GM23338 (cell line): ENCODE measurements at regions not wholly inside any gene's neighbourhood (a gene's known extent, or its start where the extent isn't known, plus 50 kb on each side); places are given as distances from the start of the nearest gene placed in this dataset.

Source experiments
- ATAC-seq: fragments of 200-7000 bp; cut with Tn5 transposase; 3 replicates; pipeline ENCODE4 v1.9.1; 2020
- DNase-seq: peaks from one replicate; pipeline ENCODE4 v3.0.0-alpha.2; 2015; ENCODE audit warnings: low spot score
- H2AFZ ChIP-seq: fragments of 200-600 bp; sonication (generic); 2 replicates; pipeline ENCODE4 v1.8.0; 2016; ENCODE audit warnings: antibody characterized with exemption, mild to moderate bottlenecking, moderate library complexity
- H3F3A ChIP-seq: fragments of 200-600 bp; sonication (generic); replicated peaks from 2 replicates; pipeline ENCODE4 v1.8.0; 2017; ENCODE audit warnings: antibody characterized with exemption, mixed run types, low read depth
- H3K27ac ChIP-seq: fragments of 200-600 bp; sonication (generic); 2 replicates; pipeline ENCODE4 v1.6.1; 2016; ENCODE audit warnings: low read depth
- H3K27me3 ChIP-seq: fragments of 200-600 bp; sonication (generic); 2 replicates; pipeline ENCODE4 v1.8.0; 2016; ENCODE audit warnings: mild to moderate bottlenecking, mixed run types, moderate library complexity; ENCODE audit not compliant: insufficient read depth
- H3K36me3 ChIP-seq: fragments of 200-600 bp; sonication (generic); 2 replicates; pipeline ENCODE4 v1.8.0; 2016; ENCODE audit warnings: mild to moderate bottlenecking; ENCODE audit not compliant: insufficient read depth
- H3K4me1 ChIP-seq: fragments of 200-600 bp; sonication (generic); 2 replicates; pipeline ENCODE4 v1.8.0; 2016; ENCODE audit warnings: mild to moderate bottlenecking, moderate library complexity; ENCODE audit not compliant: insufficient read depth
- H3K4me2 ChIP-seq: fragments of 200-600 bp; sonication (generic); 2 replicates; pipeline ENCODE4 v1.7.1; 2017; ENCODE audit warnings: mixed run types
- H3K4me3 ChIP-seq: fragments of 200-600 bp; sonication (generic); 2 replicates; pipeline ENCODE4 v1.6.1; 2016; ENCODE audit warnings: mixed run types
- H3K79me2 ChIP-seq: fragments of 200-600 bp; sonication (generic); replicated peaks from 2 replicates; pipeline ENCODE4 v1.8.0; 2017; ENCODE audit warnings: mild to moderate bottlenecking; ENCODE audit not compliant: insufficient read depth
- H3K9me2 ChIP-seq: fragments of 200-600 bp; sonication (generic); 2 replicates; pipeline ENCODE4 v1.8.0; 2017; ENCODE audit not compliant: insufficient read depth
- H4K20me1 ChIP-seq: fragments of 200-600 bp; sonication (generic); replicated peaks from 2 replicates; pipeline ENCODE4 v1.8.0; 2017; ENCODE audit warnings: mild to moderate bottlenecking; ENCODE audit not compliant: insufficient read depth
- H3K27ac Mint-ChIP-seq: 2 replicates; pipeline ENCODE4 v1.8.0; 2020; ENCODE audit warnings: inconsistent platforms, mild to moderate bottlenecking, moderate library complexity, mixed read lengths
- H3K27me3 Mint-ChIP-seq: 3 replicates; pipeline ENCODE4 v1.8.0; 2022; ENCODE audit warnings: low read depth, mild to moderate bottlenecking, moderate library complexity, mixed read lengths, inconsistent platforms; ENCODE audit not compliant: insufficient read depth, poor library complexity
- H3K36me3 Mint-ChIP-seq: 3 replicates; pipeline ENCODE4 v1.8.0; 2021; ENCODE audit warnings: low read depth, mild to moderate bottlenecking, inconsistent platforms, moderate library complexity, mixed read lengths
- H3K4me1 Mint-ChIP-seq: 3 replicates; pipeline ENCODE4 v1.8.0; 2020; ENCODE audit warnings: mild to moderate bottlenecking, inconsistent platforms, mixed read lengths
- H3K4me3 Mint-ChIP-seq: 3 replicates; pipeline ENCODE4 v1.8.0; 2021; ENCODE audit warnings: moderate library complexity, mild to moderate bottlenecking, inconsistent platforms, mixed read lengths
- H3K9me3 Mint-ChIP-seq: 3 replicates; pipeline ENCODE4 v1.8.0; 2020; ENCODE audit warnings: moderate library complexity, mild to moderate bottlenecking, inconsistent platforms, mixed read lengths
- CREB1 ChIP-seq: fragments of 250-450 bp; sonication (Bioruptor Pico); IDR thresholded peaks from 2 replicates; pipeline ENCODE4 v1.5.0; 2020; ENCODE audit warnings: low read depth, mild to moderate bottlenecking, moderate library complexity
- ETS1 ChIP-seq: IDR thresholded peaks from 2 replicates; pipeline ENCODE4 v1.6.1; 2016; ENCODE audit warnings: antibody characterized with exemption
- EZH2 ChIP-seq: fragments of 200-600 bp; sonication (generic); IDR thresholded peaks from one replicate; pipeline ENCODE4 v1.8.0; 2017; ENCODE audit warnings: antibody characterized with exemption, mild to moderate bottlenecking, low read depth; ENCODE audit not compliant: unreplicated experiment
- JUNB ChIP-seq: IDR thresholded peaks from one replicate; pipeline ENCODE4 v1.6.1; 2016; ENCODE audit warnings: antibody characterized with exemption; ENCODE audit not compliant: unreplicated experiment
- NANOG ChIP-seq: IDR thresholded peaks from 2 replicates; pipeline ENCODE4 v1.6.1; 2016; ENCODE audit warnings: antibody characterized with exemption, borderline replicate concordance
- STAT1 ChIP-seq: IDR thresholded peaks from one replicate; pipeline ENCODE4 v1.6.1; 2016; ENCODE audit warnings: antibody characterized with exemption; ENCODE audit not compliant: unreplicated experiment
- ZNF331 ChIP-seq: fragments of 250-450 bp; sonication (Bioruptor Pico); IDR thresholded peaks from 2 replicates; pipeline ENCODE4 v1.5.0; 2020; ENCODE audit warnings: low read depth, mild to moderate bottlenecking, moderate library complexity
- TF ChIP-seq, protein P1 (sequence below), 2 experiments: fragments of 200-600 bp in 1 of 2; sonication (generic) in 1 of 2; conservative IDR thresholded peaks; 2 replicates each; pipeline versions ENCODE4 v1.5.1 to v1.6.1; 2016 to 2017; ENCODE audit warnings: antibody characterized with exemption in 2 of 2, low read depth in 2 of 2, mild to moderate bottlenecking in 2 of 2, moderate library complexity in 1 of 2
- TF ChIP-seq, protein P2 (sequence below): IDR thresholded peaks from one replicate; pipeline ENCODE4 v1.6.1; 2018; ENCODE audit warnings: antibody characterized with exemption; ENCODE audit not compliant: unreplicated experiment

DNA sequence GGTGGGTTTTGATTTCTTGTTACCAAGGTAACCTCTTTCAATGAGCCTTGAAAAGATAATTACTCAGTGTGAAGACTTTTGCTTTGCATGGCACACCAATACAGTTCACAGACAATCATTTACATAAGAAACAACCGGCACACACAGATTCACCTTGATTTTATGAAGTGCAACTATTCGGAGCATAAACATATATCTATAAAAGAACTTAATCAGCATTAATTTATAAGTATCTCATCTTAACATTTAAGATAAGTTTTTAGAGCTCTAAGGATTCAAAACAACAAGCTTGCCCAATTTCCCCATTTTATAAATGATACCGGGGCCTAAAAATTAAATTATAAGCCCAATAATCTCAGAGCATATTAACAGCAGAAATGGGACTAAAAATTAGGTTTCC, 85.9 kb upstream of the PCSK2 start:
- H3F3A ChIP-seq, result no peaks in the 10 kb centered on the region

DNA sequence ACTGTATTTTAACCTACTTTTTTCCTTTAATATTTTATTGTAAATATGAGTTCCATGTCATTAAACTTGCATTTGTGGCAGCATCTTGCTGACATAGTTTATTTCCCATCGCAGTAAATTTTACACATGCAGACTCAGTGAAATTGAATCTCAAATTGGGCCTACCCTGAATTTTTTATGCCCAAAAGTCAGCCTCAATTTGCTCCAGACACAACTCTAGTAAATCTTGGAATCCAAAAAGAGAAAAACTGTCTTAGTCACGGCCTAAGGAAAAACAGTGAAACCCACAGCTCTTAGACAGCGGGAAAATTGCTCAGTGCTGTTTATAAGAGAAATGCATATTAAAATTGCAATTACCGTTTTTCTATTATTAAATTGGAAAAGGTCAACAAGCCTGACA, 85.3 kb upstream of the PCSK2 start:
- no peaks in the 10 kb centered on the region for H3K9me3 Mint-ChIP-seq
- no peaks in the 10 kb centered on the region for H3K9me2 ChIP-seq
- H3K79me2 ChIP-seq, result no peaks in the 10 kb centered on the region
- H3K36me3 Mint-ChIP-seq, result no peaks in the 10 kb centered on the region
- H3K27ac Mint-ChIP-seq, result no peak overlapping the region
- H3K27me3 Mint-ChIP-seq, result peaks cover 3% of the 10 kb centered on the region
- no peaks in the 10 kb centered on the region for H3K36me3 ChIP-seq
- H4K20me1 ChIP-seq, result no peaks in the 10 kb centered on the region
- H3K4me2 ChIP-seq, result no peak overlapping the region
- no peaks in the 10 kb centered on the region for H3K4me1 ChIP-seq
- DNase-seq, result no peak
- no peak overlapping the region for H2AFZ ChIP-seq
- no peaks in the 10 kb centered on the region for H3K4me1 Mint-ChIP-seq
- H3K27me3 ChIP-seq, result no peaks in the 10 kb centered on the region
- H3K4me3 ChIP-seq, result no peak overlapping the region
- no peaks in the 10 kb centered on the region for H3F3A ChIP-seq
- no peak overlapping the region for H3K27ac ChIP-seq
- H3K4me3 Mint-ChIP-seq, result no peak overlapping the region
- ATAC-seq, result no peak
- TF ChIP-seq JUNB, result no peak
- no peak for TF ChIP-seq ZNF331 (CRISPR knock-in tag)
- TF ChIP-seq, protein P1, sequence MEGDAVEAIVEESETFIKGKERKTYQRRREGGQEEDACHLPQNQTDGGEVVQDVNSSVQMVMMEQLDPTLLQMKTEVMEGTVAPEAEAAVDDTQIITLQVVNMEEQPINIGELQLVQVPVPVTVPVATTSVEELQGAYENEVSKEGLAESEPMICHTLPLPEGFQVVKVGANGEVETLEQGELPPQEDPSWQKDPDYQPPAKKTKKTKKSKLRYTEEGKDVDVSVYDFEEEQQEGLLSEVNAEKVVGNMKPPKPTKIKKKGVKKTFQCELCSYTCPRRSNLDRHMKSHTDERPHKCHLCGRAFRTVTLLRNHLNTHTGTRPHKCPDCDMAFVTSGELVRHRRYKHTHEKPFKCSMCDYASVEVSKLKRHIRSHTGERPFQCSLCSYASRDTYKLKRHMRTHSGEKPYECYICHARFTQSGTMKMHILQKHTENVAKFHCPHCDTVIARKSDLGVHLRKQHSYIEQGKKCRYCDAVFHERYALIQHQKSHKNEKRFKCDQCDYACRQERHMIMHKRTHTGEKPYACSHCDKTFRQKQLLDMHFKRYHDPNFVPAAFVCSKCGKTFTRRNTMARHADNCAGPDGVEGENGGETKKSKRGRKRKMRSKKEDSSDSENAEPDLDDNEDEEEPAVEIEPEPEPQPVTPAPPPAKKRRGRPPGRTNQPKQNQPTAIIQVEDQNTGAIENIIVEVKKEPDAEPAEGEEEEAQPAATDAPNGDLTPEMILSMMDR (conservative IDR thresholded peaks at IDR 0.05; ENCODE audit: low read depth in 2 of 2), result no peak
- TF ChIP-seq EZH2, result no peak
- TF ChIP-seq NANOG, result no peak
- TF ChIP-seq CREB1 (CRISPR knock-in tag), result no peak

More for the DNA sequence above, 85.9 kb upstream of the PCSK2 start:
- Histone ChIP-seq H3K79me2 (no peaks in the 10 kb centered on the region), H3K9me2 (no peaks in the 10 kb centered on the region), H2AFZ (no peak overlapping the region), H3K4me2 (no peak overlapping the region), H3K36me3 (no peaks in the 10 kb centered on the region), H3K4me3 (no peak overlapping the region), H3K4me1 (no peaks in the 10 kb centered on the region), H3K27me3 (no peaks in the 10 kb centered on the region), H3K27ac (no peak overlapping the region), H4K20me1 (no peaks in the 10 kb centered on the region)
- no peak for ATAC-seq
- no peaks in the 10 kb centered on the region for H3K4me1 Mint-ChIP-seq
- peaks cover 3% of the 10 kb centered on the region for H3K27me3 Mint-ChIP-seq
- H3K36me3 Mint-ChIP-seq, result no peaks in the 10 kb centered on the region
- TF ChIP-seq, protein P2, sequence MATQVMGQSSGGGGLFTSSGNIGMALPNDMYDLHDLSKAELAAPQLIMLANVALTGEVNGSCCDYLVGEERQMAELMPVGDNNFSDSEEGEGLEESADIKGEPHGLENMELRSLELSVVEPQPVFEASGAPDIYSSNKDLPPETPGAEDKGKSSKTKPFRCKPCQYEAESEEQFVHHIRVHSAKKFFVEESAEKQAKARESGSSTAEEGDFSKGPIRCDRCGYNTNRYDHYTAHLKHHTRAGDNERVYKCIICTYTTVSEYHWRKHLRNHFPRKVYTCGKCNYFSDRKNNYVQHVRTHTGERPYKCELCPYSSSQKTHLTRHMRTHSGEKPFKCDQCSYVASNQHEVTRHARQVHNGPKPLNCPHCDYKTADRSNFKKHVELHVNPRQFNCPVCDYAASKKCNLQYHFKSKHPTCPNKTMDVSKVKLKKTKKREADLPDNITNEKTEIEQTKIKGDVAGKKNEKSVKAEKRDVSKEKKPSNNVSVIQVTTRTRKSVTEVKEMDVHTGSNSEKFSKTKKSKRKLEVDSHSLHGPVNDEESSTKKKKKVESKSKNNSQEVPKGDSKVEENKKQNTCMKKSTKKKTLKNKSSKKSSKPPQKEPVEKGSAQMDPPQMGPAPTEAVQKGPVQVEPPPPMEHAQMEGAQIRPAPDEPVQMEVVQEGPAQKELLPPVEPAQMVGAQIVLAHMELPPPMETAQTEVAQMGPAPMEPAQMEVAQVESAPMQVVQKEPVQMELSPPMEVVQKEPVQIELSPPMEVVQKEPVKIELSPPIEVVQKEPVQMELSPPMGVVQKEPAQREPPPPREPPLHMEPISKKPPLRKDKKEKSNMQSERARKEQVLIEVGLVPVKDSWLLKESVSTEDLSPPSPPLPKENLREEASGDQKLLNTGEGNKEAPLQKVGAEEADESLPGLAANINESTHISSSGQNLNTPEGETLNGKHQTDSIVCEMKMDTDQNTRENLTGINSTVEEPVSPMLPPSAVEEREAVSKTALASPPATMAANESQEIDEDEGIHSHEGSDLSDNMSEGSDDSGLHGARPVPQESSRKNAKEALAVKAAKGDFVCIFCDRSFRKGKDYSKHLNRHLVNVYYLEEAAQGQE, result no peak
- no peak for TF ChIP-seq ETS1
- TF ChIP-seq, protein P1 (conservative IDR thresholded peaks at IDR 0.05; ENCODE audit: low read depth in 2 of 2), result no peak
- no peak for TF ChIP-seq ZNF331 (CRISPR knock-in tag)
- no peak for TF ChIP-seq STAT1
- H3K27ac Mint-ChIP-seq, result no peak overlapping the region
- H3K9me3 Mint-ChIP-seq, result no peaks in the 10 kb centered on the region
- no peak for DNase-seq
- H3K4me3 Mint-ChIP-seq, result no peak overlapping the region
